HuH-7.5 (cell line): ENCODE measurements at regions not wholly inside any gene's neighbourhood (a gene's known extent, or its start where the extent isn't known, plus 50 kb on each side); places are given as distances from the start of the nearest gene placed in this dataset.
"Not testable (repeated sequence)": the region's sequence is repeated elsewhere in the genome, so short reads cannot be mapped to it uniquely, and the experiment has no call there.

ENCODE experiments used
- DNase-seq: peaks from one replicate; pipeline ENCODE4 v3.0.0; 2011; ENCODE audit warnings: low spot score

GRCh38 chr5:117138523-117138922 lies 563.9 kb upstream of the SEMA6A start:
- DNase-seq = no peak

GRCh38 chr5:117135851-117136250 lies 561.2 kb upstream of the SEMA6A start:
- DNase-seq = no peak

- no peak for DNase-seq
Measured at GRCh38 chr5:117133198-117133597, 558.6 kb upstream of the SEMA6A start.

- no peak for DNase-seq
Measured at GRCh38 chr5:117131876-117132275, 557.3 kb upstream of the SEMA6A start.

GRCh38 chr5:117131048-117131679 lies 556.5 kb upstream of the SEMA6A start:
- DNase-seq = no peak

GRCh38 chr5:117118499-117118898 lies 543.9 kb upstream of the SEMA6A start:
- DNase-seq = no peak

- DNase-seq = not testable (repeated sequence)
Measured at GRCh38 chr5:117117314-117117713, 542.7 kb upstream of the SEMA6A start.

- no peak for DNase-seq
Measured at GRCh38 chr5:117110548-117110947, 535.9 kb upstream of the SEMA6A start.

GRCh38 chr5:117107859-117108258 lies 533.2 kb upstream of the SEMA6A start:
- DNase-seq = no peak

GRCh38 chr5:117103703-117104102 lies 529.1 kb upstream of the SEMA6A start:
- DNase-seq = no peak

- no peak for DNase-seq
Measured at GRCh38 chr5:117102591-117102990, 528.0 kb upstream of the SEMA6A start.

GRCh38 chr5:117100176-117100575 lies 525.6 kb upstream of the SEMA6A start:
- no peak for DNase-seq

- DNase-seq = no peak
Measured at GRCh38 chr5:117098094-117098493, 523.5 kb upstream of the SEMA6A start.

- no peak for DNase-seq
Measured at GRCh38 chr5:117095346-117096332, 521.0 kb upstream of the SEMA6A start.

- no peak for DNase-seq
Measured at GRCh38 chr5:117094114-117094815, 519.6 kb upstream of the SEMA6A start.

GRCh38 chr5:117093653-117094052 lies 519.0 kb upstream of the SEMA6A start:
- DNase-seq = no peak

- no peak for DNase-seq
Measured at GRCh38 chr5:117089001-117089400, 514.4 kb upstream of the SEMA6A start.

GRCh38 chr5:117088176-117088575 lies 513.6 kb upstream of the SEMA6A start:
- no peak for DNase-seq

GRCh38 chr5:117084067-117084466 lies 509.4 kb upstream of the SEMA6A start:
- no peak for DNase-seq

GRCh38 chr5:117082977-117083376 lies 508.4 kb upstream of the SEMA6A start:
- no peak for DNase-seq

- DNase-seq = no peak
Measured at GRCh38 chr5:117077142-117077541, 502.5 kb upstream of the SEMA6A start.

- DNase-seq = no peak
Measured at GRCh38 chr5:117072439-117072838, 497.8 kb upstream of the SEMA6A start.

- DNase-seq = no peak
Measured at GRCh38 chr5:117065800-117066199, 491.2 kb upstream of the SEMA6A start.
